C1 segment of cervical spinal cord (tissue), 14 donors: ENCODE measurements at regions not wholly inside any gene's neighbourhood (a gene's known extent, or its start where the extent isn't known, plus 50 kb on each side); places are given as distances from the start of the nearest gene placed in this dataset.

Source experiments
- DNase-seq, 14 donors: peaks; one replicate each; lab custom pipeline; 2025; lab: John Stamatoyannopoulos, UW

- DNase-seq: no peak
Observed at GRCh38 chr2:57296795-57297517, 749.6 kb upstream of the VRK2 start.

GRCh38 chr2:57313678-57314077, 732.9 kb upstream of the VRK2 start:
- DNase-seq: no peak

DNA sequence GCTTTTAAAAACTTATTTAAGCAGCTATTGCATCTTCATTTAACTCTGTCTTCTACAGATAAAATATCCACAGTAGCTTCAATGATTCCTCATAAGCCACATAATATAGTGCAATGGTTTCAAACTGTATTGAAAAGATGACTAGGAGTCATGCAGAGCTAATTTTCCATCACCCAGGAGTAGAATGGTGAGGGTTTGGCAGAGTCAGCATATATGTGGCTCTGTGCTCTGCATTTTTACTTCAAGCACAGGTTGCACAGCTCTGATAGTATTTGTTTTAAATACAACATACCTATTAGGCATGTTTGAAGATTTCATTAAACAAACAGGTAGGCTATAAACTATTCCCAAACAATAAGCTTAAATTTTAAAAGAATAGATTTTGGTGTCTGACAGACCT, 731.9 kb upstream of the VRK2 start:
- DNase-seq: no peak

DNA sequence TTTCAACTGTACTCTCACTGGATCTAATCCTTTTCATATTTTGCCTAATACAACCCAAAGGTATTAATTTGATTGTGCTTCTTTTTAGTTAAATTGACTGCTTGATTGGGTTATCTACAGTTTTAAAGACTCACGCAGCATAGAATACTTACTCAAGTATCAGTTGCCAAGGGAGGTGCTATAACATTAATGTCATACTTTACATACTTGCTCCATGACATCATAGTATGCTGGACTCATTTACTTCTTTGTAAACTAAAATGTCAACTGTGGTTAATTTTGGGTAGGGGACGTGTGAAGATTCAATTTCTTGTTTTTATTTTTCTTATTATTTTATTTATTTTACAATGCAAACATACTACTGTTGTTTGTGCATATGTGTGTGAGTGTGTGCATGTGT, 716.2 kb upstream of the VRK2 start:
- no peak for DNase-seq

DNA sequence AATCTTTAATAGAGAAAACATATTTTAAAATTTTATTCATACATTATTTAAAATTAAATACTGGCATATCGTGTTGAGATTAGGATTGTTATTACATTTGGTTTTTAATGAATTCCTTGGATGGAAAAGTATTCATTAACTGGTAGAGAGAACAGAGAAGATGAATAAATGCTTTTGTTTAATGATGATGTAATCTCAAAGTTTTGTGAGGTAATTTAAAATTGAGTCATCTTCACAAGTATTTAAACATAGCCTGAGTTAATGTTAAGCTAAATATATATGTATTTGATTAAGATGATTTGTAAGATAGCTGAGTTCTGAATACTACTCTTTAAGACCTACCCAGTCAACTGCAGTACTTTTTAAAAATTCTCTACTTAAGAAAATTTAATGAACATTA, 713.4 kb upstream of the VRK2 start:
- DNase-seq: no peak

DNA sequence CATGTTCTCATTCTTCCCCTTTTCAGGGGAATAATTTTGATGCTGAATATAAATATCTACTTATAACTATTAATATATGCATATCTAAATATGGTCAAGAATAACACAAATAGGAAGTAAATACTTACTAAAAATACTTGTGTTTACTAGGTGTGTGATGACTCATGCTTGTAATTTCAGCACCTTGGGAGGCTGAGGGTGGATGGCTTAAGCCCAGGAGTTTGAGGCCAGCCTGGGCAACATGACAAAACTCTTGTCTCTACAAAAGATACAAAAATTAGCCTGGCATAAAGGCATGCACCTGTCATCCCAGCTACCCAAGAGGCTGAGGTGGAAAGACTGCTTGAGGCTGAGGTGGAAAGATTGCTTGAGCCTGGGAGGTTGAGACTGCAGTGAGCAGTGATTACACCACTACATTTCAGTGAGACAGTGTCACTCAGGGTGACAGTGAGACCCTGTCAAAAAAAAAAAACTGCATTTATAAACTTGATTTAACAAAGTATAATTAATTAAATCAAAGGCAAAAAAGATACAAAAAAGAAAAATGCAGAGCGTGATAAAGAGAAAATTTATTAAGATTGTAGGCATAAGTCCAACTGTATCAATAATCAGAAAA, 703.1 kb upstream of the VRK2 start:
- DNase-seq: no peak

DNA sequence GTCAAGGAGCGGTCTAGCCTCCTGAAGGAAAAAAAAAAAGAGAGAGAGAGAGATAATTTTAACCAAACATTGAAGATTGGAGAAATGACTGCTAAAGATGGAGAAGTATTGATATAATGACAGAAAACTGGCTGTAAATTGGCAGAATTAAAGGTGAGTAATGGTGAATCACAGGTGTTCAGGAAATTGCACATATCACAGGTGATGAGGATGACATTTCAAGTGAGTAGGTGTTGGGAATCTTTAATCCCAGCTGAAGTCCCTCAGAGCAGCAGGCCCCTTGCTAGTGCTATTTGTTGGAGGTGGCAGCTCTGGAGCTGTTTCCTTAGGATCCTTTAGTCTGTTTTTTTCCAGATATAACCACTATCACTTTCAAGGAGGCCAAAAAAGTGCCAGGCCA, 678.4 kb upstream of the VRK2 start:
- no peak for DNase-seq

- no peak for DNase-seq
Observed at GRCh38 chr2:57370882-57371585, 675.6 kb upstream of the VRK2 start.

DNA sequence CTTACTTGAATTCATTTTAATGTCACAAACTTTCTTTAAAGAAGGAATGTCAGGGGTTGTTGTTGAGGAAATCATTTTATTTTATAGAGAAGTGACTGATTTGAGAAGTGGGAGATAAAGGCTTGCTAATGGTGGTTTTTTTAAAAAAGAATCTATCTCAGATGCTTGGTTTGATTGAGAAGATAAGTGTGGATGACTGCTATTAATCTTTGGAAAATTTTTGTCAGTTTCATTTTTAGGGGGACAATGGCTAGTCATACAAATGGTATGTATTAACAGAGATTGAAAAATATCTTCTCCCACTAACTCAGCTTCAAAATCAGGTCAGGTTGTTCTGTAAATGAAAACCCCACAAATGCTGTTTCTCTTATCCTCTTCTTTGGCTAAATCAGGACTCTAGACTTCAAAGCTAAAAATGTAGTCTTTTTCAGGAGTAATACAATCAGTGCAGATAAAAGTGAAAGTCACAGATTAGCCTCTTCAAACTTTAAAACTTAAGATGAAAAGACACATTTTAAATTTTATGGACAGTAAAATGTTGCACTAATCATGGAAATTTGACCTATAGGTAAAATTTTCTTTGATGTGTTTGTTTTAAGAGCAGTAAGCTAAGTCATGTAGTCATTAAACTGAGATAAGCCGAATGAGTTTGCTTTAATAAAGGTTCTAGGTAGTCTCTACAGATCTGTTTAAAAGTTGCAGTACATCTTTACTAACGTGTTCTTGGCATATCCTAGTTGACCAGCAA, 674.2 kb upstream of the VRK2 start:
- no peak for DNase-seq

DNA sequence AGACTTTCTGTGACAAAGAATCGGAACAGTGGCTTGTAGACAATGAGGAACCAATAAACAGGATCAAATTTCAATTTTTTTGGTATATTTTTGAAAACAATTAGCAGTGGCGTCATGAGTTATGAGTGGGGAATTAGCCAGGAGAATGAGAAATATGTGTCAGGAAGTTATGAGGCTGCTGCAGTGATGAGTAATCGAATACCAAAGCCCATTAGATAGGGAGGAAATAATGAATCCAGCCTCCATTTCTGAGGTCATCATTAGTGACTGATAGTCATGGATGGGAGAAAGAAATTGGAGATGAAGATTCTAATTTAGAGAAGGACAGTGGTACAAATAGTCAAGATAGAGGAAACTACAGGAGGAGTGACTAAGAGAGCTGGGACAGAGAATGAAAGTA, 673.1 kb upstream of the VRK2 start:
- DNase-seq: no peak

GRCh38 chr2:57376985-57377384, 669.6 kb upstream of the VRK2 start:
- no peak for DNase-seq

- no peak for DNase-seq
Observed at GRCh38 chr2:57386305-57386704, 660.3 kb upstream of the VRK2 start.

GRCh38 chr2:57396355-57397098, 650.1 kb upstream of the VRK2 start:
- DNase-seq: no peak

DNA sequence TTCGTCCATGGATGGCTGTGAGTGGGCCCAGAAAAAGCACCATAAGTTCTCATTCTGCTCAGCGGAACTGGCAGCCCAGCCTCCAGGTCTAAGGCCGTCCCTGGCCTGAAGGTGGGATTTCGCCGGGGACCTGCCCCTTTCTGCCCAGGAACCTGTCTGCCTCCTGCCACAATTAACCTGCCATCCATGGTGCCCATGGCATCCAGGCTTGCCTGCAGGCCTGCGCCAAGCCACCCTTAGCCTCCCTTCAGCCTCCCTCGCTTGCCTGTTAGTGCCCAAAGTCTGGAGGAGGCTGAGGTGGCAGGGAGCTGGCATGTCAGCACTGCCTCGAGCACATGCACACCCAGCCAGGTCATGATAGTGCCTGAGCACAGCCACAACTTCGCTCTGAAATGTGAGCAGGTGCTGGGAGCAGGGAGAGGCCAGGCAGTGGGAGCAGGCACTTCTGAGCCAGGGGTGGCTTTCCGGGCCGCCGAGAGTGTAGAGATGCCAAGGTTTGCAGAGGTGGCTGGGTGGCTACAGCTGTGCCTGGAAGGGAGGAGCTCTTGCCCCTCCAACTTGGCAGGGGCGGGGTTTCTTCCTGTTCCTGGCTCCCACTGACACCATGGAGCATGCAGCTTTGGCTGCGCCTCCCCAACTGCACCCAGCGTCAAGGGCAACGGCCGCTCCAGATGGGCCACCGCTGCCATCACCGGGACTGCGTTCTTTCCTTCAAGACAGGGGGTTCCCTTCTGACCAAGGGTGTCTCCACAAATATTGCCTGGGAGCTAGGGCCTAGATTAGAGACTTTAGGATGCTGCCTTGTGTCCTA, 648.9 kb upstream of the VRK2 start:
- DNase-seq: no peak

- no peak for DNase-seq
Observed at GRCh38 chr2:57399057-57399456, 647.5 kb upstream of the VRK2 start.

- no peak for DNase-seq
Observed at GRCh38 chr2:57402096-57402495, 644.5 kb upstream of the VRK2 start.

DNA sequence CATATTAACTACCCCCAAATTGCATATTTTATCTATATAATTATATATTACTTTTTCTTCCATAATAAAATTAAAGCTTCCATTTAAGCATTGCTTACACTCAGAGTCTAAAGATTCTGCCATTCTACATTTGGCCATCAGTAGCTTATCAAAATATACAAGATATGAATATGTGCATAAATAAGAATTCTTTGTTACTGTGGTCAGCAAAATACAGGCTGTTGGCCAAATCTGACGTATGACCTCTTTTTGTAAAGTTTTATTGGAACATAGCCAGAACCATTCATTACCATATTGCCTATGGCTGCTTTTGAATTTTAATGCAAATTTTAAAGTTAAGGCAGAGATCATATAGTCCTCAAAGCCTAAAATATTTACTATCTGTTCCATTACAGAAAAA, 643.9 kb upstream of the VRK2 start:
- DNase-seq: no peak

GRCh38 chr2:57407772-57408201, 638.8 kb upstream of the VRK2 start:
- DNase-seq: no peak

GRCh38 chr2:57408587-57408986, 638.0 kb upstream of the VRK2 start:
- DNase-seq: no peak

GRCh38 chr2:57417007-57417406, 629.6 kb upstream of the VRK2 start:
- DNase-seq: no peak
